ENCODE measurements at regions not wholly inside any gene's neighbourhood (a gene's known extent, or its start where the extent isn't known, plus 50 kb on each side); places are given as distances from the start of the nearest gene placed in this dataset.
"Not testable (repeated sequence)": the region's sequence is repeated elsewhere in the genome, so short reads cannot be mapped to it uniquely, and the experiment has no call there.

DNA sequence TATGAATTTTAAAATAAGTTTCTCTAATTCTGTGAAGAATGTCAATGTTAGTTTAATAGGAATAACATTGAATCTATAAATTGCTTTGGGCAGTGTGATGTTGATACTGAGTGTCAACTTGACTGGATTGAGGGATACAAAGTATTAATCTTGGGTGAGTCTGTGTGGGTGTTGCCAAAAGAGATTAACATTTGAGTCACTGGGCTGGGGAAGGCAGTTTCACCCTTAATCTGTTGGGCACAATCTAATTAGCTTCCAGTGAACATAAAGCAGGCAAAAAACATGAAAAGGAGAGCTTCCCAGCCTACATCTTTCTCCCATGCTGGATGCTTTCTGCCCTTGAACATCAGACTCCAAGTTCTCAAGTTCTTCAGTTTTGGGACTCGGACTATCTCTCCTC, 832.0 kb upstream of the ARRDC3 start:
- DNase-seq: no peak
- Mint-ChIP-seq H3K4me3 (no peak overlapping the region), H3K9me3 (peaks cover 10% of the 10 kb centered on the region), H3K27ac (no peak overlapping the region), H3K27me3 (no peaks in the 10 kb centered on the region), H3K36me3 (ENCODE audit: low read depth) (no peaks in the 10 kb centered on the region), H3K4me1 (no peaks in the 10 kb centered on the region)
- intact Hi-C loops (cut with micrococcal nuclease): no loop called here

DNA sequence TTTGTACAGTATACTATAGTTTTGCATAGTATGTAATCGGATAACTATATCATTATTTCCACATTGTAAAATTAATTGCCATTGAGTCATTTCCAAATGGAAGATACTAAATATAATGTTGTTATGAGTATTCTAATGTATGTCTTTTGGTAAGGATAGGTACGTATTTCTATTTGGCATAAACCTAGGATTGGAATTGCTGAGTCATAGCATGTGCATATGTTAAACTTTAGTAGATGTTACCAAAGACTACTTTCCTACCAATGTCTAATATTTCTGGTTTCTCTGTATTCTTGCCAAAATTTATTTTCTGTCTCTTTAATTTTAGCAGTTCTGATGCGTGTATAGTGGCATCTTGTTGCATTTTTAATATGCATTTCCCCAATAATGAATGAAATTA, 825.1 kb upstream of the ARRDC3 start:
- Mint-ChIP-seq H3K4me1 (no peaks in the 10 kb centered on the region), H3K4me3 (no peak overlapping the region), H3K36me3 (ENCODE audit: low read depth) (no peaks in the 10 kb centered on the region), H3K9me3 (peaks cover 9% of the 10 kb centered on the region), H3K27me3 (no peaks in the 10 kb centered on the region), H3K27ac (no peak overlapping the region)
- intact Hi-C loops (cut with micrococcal nuclease): no loop called here
- DNase-seq: no peak

DNA sequence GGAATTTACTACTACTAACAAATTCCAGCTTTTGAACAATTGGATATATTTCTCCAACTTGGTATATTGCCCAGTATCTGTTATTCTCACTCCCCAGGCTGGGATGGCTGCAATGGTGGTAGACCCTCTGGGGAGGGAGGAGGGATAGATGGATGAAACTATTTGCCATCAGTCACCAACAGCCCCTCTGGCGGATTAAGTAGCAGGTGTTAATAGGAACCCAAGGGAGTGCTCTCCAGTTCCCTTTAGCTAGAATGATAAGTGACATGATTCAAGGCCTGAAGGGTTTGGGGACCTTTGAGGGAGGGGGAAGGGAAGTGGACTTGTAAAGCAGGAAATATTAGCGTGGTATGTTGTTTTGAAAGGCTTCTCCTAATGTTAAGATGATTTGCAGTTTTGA, 824.0 kb upstream of the ARRDC3 start:
- no peak overlapping the region for H3K27ac Mint-ChIP-seq
- peaks cover 5% of the 10 kb centered on the region for H3K9me3 Mint-ChIP-seq
- no peak overlapping the region for H3K4me3 Mint-ChIP-seq
- intact Hi-C loops (cut with micrococcal nuclease): no loop called here
- no peaks in the 10 kb centered on the region for H3K27me3 Mint-ChIP-seq
- H3K36me3 Mint-ChIP-seq (ENCODE audit: low read depth): no peaks in the 10 kb centered on the region
- DNase-seq: no peak
- H3K4me1 Mint-ChIP-seq: no peaks in the 10 kb centered on the region

DNA sequence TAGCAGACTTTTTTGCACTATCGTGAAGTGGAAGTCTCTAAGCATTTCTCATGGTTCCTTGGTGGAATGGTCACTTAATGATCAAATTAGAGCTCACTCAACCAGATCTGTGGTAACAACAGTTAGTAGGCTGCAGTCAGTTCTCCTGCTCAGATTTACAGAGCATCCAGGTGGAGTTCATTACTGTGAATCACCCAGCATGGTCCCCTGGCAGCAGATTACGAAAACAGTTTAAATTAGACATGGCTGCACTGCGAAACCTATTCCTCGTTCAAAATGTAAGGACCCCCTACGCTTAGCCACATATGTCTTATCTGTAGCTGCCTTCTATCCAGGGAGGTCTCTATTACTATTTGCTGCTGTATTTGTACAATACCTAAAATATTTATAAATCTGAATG, 823.6 kb upstream of the ARRDC3 start:
- intact Hi-C loops (cut with micrococcal nuclease): no loop called here
- no peak overlapping the region for H3K4me3 Mint-ChIP-seq
- no peaks in the 10 kb centered on the region for H3K4me1 Mint-ChIP-seq
- no peak overlapping the region for H3K27ac Mint-ChIP-seq
- no peaks in the 10 kb centered on the region for H3K27me3 Mint-ChIP-seq
- no peaks in the 10 kb centered on the region for H3K36me3 Mint-ChIP-seq (ENCODE audit: low read depth)
- DNase-seq: no peak
- peaks cover 5% of the 10 kb centered on the region for H3K9me3 Mint-ChIP-seq

DNA sequence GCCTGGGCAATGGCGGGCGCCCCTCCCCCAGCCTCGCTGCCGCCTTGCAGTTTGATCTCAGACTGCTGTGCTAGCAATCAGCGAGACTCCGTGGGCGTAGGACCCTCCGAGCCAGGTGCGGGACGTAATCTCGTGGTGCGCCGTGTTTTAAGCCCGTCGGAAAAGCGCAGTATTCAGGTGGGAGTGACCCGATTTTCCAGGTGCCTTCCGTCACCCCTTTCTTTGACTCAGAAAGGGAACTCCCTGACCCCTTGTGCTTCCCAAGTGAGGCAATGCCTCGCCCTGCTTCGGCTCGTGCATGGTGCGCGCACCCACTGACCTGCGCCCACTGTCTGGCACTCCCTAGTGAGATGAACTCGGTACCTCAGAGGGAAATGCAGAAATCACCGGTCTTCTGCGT, 815.9 kb upstream of the ARRDC3 start:
- intact Hi-C loops (cut with micrococcal nuclease); H3K4me3 Mint-ChIP-seq; H3K4me1 Mint-ChIP-seq; H3K27me3 Mint-ChIP-seq; H3K9me3 Mint-ChIP-seq; H3K36me3 Mint-ChIP-seq (ENCODE audit: low read depth); DNase-seq; H3K27ac Mint-ChIP-seq: not testable (repeated sequence)

DNA sequence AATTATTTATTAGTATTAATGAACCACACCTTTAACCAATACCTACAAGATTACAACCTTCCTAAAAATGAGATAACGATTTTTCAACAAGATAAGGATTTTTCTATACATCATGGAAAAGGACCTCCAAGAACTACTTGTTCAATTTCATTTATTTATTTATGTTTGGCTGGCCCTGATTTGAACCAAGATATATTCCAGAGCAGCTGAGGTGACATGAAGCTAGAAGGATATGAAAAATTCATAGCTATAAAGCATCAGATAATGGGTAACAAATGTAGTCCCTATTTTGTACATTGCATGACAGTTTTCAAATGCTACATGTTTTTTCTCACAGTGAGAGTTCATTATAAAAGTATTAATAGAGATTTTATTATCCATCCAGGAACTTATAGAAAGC, 798.5 kb upstream of the ARRDC3 start:
- Mint-ChIP-seq H3K4me1 (no peaks in the 10 kb centered on the region), H3K9me3 (no peaks in the 10 kb centered on the region), H3K4me3 (no peak overlapping the region), H3K27ac (no peak overlapping the region), H3K27me3 (no peaks in the 10 kb centered on the region), H3K36me3 (ENCODE audit: low read depth) (no peaks in the 10 kb centered on the region)
- DNase-seq: no peak
- intact Hi-C loops (cut with micrococcal nuclease): no loop called here

DNA sequence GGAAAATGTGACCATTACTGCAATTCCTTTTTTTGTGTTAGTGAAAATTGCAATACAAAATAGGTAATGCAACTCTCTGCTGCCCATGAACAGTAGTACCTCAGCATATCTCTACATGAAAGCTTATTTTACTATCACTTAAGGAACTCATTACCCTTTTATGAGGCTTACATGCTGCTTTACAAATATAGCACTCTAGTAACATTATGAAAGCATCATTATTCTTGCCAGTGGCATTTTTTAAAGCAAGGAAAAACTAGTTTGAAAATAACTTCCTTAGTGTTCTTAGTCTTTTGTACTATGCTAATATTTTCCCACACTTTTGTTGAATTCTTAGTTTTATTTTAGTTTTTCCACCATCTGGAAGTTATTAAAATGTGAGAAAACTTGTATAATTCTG, 797.3 kb upstream of the ARRDC3 start:
- no peaks in the 10 kb centered on the region for H3K9me3 Mint-ChIP-seq
- H3K27me3 Mint-ChIP-seq: no peaks in the 10 kb centered on the region

DNA sequence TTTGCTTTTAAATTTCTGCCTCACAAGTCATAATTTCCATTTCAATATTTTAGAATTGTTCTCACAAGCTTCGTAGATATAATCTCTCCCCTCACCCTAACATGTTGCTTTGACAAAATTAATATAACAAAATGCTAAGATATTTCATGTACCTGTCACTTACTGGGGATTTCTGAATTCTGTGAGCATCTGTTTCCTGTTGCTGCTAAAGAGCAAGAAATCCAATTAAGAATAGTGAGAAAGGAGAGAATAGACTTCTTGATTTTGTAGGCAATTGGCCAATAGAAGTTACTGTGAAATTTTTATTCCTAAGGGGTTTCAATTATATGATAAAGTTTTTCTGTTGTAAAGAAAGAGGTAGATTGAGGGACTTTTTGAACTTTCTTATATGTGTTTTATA, 796.5 kb upstream of the ARRDC3 start:
- no peak overlapping the region for H3K27ac Mint-ChIP-seq
- H3K4me1 Mint-ChIP-seq: no peaks in the 10 kb centered on the region
- intact Hi-C loops (cut with micrococcal nuclease): no loop called here
- no peak overlapping the region for H3K4me3 Mint-ChIP-seq
- no peaks in the 10 kb centered on the region for H3K27me3 Mint-ChIP-seq
- no peaks in the 10 kb centered on the region for H3K36me3 Mint-ChIP-seq (ENCODE audit: low read depth)
- no peaks in the 10 kb centered on the region for H3K9me3 Mint-ChIP-seq
- no peak for DNase-seq

More for the DNA sequence above, 797.3 kb upstream of the ARRDC3 start:
- no peak overlapping the region for H3K27ac Mint-ChIP-seq
- no peaks in the 10 kb centered on the region for H3K4me1 Mint-ChIP-seq
- intact Hi-C loops (cut with micrococcal nuclease): no loop called here
- no peak for DNase-seq
- no peak overlapping the region for H3K4me3 Mint-ChIP-seq
- H3K36me3 Mint-ChIP-seq (ENCODE audit: low read depth): no peaks in the 10 kb centered on the region

DNA sequence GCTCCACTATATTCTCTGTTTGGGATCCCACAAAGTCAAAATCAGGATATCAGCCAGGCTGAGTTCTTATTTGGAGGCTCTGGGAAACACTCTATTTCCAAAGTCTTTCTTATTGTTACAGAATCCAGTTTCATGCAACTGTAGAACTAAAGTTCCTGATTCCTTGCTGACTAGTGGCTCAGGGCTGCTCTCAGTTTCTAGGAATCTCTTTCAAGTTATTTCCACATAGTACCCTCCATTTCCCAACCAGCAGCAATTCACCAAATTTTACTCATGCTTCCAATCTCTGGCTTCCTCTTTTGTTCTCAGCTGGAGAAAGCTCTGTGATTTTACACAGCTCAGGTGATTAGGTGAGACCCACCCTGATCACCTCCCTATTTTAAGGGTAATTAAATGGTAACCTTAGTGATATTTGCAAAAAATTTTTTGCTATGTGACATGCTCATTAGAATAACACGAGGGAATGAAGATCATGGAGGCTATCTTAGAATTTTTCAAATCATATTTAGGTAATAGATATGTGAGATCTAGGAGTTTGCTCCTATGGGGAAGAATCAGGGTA, 794.9 kb upstream of the ARRDC3 start:
- no peaks in the 10 kb centered on the region for H3K36me3 Mint-ChIP-seq (ENCODE audit: low read depth)
- no peak overlapping the region for H3K4me3 Mint-ChIP-seq
- no peaks in the 10 kb centered on the region for H3K27me3 Mint-ChIP-seq
- no peaks in the 10 kb centered on the region for H3K9me3 Mint-ChIP-seq
- H3K27ac Mint-ChIP-seq: no peak overlapping the region
- H3K4me1 Mint-ChIP-seq: no peaks in the 10 kb centered on the region
- intact Hi-C loops (cut with micrococcal nuclease): no loop called here
- no peak for DNase-seq

DNA sequence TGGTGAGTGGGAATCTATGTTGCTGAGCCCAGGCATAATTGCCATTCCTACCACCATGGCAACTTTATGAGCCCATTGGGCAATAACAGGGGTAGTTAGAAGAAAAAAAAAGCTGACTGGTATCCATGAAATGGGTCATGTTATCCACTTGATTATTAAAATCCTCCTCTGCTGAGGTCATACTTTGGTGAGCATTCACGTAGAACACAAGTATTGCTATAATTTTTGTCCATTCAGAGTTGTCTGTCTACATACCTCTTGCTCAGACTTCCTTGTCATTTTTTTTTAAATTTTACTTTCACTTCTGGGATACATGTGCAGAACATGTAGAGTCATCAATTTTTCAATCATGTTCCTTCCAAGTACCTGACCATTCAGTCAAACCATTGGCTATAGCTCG, 780.8 kb upstream of the ARRDC3 start:
- intact Hi-C loops (cut with micrococcal nuclease): no loop called here
- DNase-seq: no peak
- Mint-ChIP-seq H3K4me1 (no peaks in the 10 kb centered on the region), H3K4me3 (no peak overlapping the region), H3K36me3 (ENCODE audit: low read depth) (no peaks in the 10 kb centered on the region), H3K9me3 (peaks cover 2% of the 10 kb centered on the region), H3K27me3 (no peaks in the 10 kb centered on the region), H3K27ac (no peak overlapping the region)

DNA sequence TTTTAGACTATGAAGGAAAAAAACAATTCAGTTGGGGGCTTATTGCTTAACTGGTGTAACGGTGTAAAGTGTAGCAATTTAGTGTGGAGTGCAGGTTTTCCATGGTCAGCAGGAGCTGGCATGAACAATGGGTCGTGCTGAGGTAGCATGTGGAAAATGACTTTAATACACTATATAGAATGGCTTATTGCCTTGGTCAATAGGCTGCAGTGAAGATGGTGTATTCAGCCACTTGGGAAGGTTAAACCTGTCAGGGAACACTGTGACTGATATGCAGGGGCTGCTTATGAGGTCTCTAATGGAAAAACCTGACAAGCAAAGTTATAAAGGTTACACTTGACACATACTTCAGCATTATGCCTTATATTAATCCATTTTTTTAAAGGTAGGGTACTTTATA, 764.7 kb upstream of the ARRDC3 start:
- intact Hi-C loops (cut with micrococcal nuclease): no loop called here
- no peaks in the 10 kb centered on the region for H3K4me1 Mint-ChIP-seq

DNA sequence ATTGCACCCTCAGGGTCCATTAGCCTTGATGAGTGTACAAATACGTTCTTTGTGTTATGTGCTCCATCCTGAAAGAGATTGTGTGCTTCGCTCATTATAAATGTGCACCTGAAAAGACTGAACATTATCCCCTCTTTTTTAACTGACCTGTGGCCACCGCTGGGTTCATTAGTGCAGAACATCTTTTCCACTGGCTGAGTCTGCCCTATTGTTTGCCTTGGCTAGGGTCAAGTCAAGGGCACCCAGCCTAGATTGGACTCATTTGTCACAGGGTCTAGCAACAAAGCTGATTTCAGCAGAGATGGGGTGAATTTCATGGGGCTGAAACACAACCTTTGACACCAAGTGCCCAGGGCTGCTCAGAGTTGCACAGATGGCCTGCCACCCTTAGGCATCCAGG, 764.1 kb upstream of the ARRDC3 start:
- Mint-ChIP-seq H3K36me3 (ENCODE audit: low read depth) (no peaks in the 10 kb centered on the region), H3K9me3 (no peaks in the 10 kb centered on the region)
- intact Hi-C loops (cut with micrococcal nuclease): no loop called here

More for the DNA sequence above, 764.7 kb upstream of the ARRDC3 start:
- Mint-ChIP-seq H3K9me3 (no peaks in the 10 kb centered on the region), H3K27me3 (no peaks in the 10 kb centered on the region), H3K4me3 (no peak overlapping the region), H3K36me3 (ENCODE audit: low read depth) (no peaks in the 10 kb centered on the region), H3K27ac (no peak overlapping the region)
- no peak for DNase-seq

DNA sequence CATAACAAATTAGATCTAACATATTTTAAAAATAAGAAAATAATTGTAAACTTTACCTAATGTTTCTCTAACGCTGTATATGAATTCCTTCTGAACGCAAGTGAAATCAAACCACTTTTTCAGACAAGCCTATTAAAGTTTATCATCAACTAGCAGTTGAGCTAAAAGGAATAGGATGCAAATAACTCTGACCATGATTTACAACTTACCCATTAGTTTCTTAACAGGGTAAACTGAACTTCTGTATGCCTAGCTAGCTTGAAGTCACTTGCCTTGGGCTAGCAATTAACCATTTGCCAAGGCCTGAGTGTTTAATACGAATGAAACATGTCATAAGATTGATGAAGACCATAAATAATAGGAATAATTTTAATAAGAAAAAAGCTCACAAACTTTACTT, 762.7 kb upstream of the ARRDC3 start:
- no peak overlapping the region for H3K4me3 Mint-ChIP-seq
- no peak overlapping the region for H3K27ac Mint-ChIP-seq
- no peaks in the 10 kb centered on the region for H3K4me1 Mint-ChIP-seq
- no peaks in the 10 kb centered on the region for H3K36me3 Mint-ChIP-seq (ENCODE audit: low read depth)
- intact Hi-C loops (cut with micrococcal nuclease): no loop called here
- no peaks in the 10 kb centered on the region for H3K9me3 Mint-ChIP-seq
- no peak for DNase-seq
- H3K27me3 Mint-ChIP-seq: no peaks in the 10 kb centered on the region

More for the DNA sequence above, 764.1 kb upstream of the ARRDC3 start:
- H3K27me3 Mint-ChIP-seq: no peaks in the 10 kb centered on the region
- H3K4me1 Mint-ChIP-seq: no peaks in the 10 kb centered on the region
- DNase-seq: no peak
- H3K27ac Mint-ChIP-seq: no peak overlapping the region
- H3K4me3 Mint-ChIP-seq: no peak overlapping the region

DNA sequence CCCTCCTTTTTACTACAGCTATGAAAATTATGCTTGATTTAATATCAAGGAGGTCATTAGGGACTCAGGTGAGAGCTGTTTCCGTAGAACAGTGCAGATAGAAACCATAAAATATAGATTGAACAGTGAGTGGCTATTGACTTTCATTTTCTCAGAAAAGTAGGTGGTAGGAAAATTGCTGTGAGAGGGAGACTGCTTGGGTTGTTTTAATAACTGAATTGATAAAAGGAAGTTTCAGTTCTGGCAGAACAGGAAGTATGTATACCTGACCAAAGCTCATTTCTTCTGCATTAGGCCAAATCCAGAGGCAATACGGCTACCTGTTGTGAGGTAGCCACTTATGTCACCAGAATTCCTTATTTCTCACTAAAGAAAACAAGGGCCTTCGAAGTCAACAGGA, 761.7 kb upstream of the ARRDC3 start:
- no peaks in the 10 kb centered on the region for H3K36me3 Mint-ChIP-seq (ENCODE audit: low read depth)
- H3K4me1 Mint-ChIP-seq: no peaks in the 10 kb centered on the region
- no peaks in the 10 kb centered on the region for H3K27me3 Mint-ChIP-seq
- no peak for DNase-seq
- H3K4me3 Mint-ChIP-seq: no peak overlapping the region
- intact Hi-C loops (cut with micrococcal nuclease): no loop called here
- no peak overlapping the region for H3K27ac Mint-ChIP-seq
- H3K9me3 Mint-ChIP-seq: no peaks in the 10 kb centered on the region

DNA sequence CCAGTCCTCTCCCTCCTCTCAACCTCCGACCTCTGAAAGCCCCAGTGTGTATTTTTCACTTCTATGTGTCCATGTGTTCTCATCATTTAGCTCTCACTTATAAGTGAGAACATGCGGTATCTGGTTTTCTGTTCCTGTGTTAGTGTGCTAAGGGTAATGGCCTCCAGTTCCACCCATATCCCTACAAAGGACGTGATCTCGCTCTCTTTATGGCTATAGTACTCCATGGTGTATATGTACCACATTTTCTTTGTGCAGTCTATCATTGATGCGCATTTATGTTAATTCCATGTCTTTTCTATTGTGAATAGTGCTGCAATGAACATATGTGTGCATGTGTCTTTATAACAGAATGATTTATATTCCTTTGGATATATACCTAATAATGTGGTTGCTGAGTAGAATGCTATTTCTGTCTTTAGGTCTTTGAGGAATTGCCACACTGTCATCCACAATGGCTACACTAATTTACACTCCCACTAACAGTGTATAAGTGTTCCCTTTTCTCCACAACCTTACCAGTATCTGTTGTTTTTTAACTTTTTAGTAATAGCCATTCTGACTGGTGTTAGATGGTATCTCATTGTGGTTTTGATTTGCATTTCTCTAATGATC, 749.3 kb upstream of the ARRDC3 start:
- H3K36me3 Mint-ChIP-seq (ENCODE audit: low read depth); H3K9me3 Mint-ChIP-seq; H3K27ac Mint-ChIP-seq; H3K27me3 Mint-ChIP-seq; H3K4me1 Mint-ChIP-seq; H3K4me3 Mint-ChIP-seq; intact Hi-C loops (cut with micrococcal nuclease); DNase-seq: not testable (repeated sequence)

Data from activated CD4-positive, alpha-beta T cell treated with anti-CD3 and anti-CD28 coated beads, Interleukin-2, amount 10 ng/mL, durations not matched to agents 24 days and 14 days (primary cell).